Liver (tissue), 3 donors: ENCODE measurements at regions not wholly inside any gene's neighbourhood (a gene's known extent, or its start where the extent isn't known, plus 50 kb on each side); places are given as distances from the start of the nearest gene placed in this dataset.

Experiments used
- CTCF ChIP-seq: fragments of 150-350 bp; IDR thresholded peaks from 2 replicates; pipeline ENCODE4 v1.5.1; 2017; ENCODE audit warnings: improper control_type of control experiment, low read depth, low read length; ENCODE audit not compliant: missing input control
- JUND ChIP-seq, 2 donors: IDR thresholded peaks; 2 replicates each; pipeline ENCODE4 v1.6.1; 2016; ENCODE audit warnings: antibody characterized with exemption in 2 of 2
- RAD21 ChIP-seq, 2 donors: IDR thresholded peaks; 2 replicates each; pipeline ENCODE4 v1.6.1; 2016; ENCODE audit warnings: antibody characterized with exemption in 2 of 2, mild to moderate bottlenecking in 2 of 2
- RXRA ChIP-seq, 2 donors: IDR thresholded peaks; 2 replicates each; pipeline ENCODE4 v1.6.1; 2017 to 2018; ENCODE audit warnings: antibody characterized with exemption in 2 of 2, mild to moderate bottlenecking in 1 of 2
- SP1 ChIP-seq: IDR thresholded peaks from 2 replicates; pipeline ENCODE4 v1.6.1; 2018; ENCODE audit warnings: antibody characterized with exemption, mild to moderate bottlenecking
- TAF1 ChIP-seq: conservative IDR thresholded peaks from 2 replicates; pipeline ENCODE4 v1.6.1; 2016; ENCODE audit warnings: antibody characterized with exemption, mild to moderate bottlenecking
- YY1 ChIP-seq: IDR thresholded peaks from 2 replicates; pipeline ENCODE4 v1.6.1; 2016; ENCODE audit warnings: antibody characterized with exemption, mild to moderate bottlenecking
- ZBTB33 ChIP-seq: IDR thresholded peaks from 2 replicates; pipeline ENCODE4 v1.6.1; 2016; ENCODE audit warnings: antibody characterized with exemption
- donor health status: healthy.
- donor health status: healthy.

GRCh38 chr16:10321407-10322387 lies 64.2 kb upstream of the ATF7IP2 start:
- TF ChIP-seq CTCF = no peak
- no peak for TF ChIP-seq SP1
- TF ChIP-seq ZBTB33 = no peak
- TF ChIP-seq RXRA (IDR thresholded peaks at IDR 0.05) = no peak
- TF ChIP-seq JUND (IDR thresholded peaks at IDR 0.05) = no peak
- TF ChIP-seq YY1 = no peak
- no peak for TF ChIP-seq RAD21 (IDR thresholded peaks at IDR 0.05)
- TF ChIP-seq TAF1 = no peak
